ENCODE measurements at regions not wholly inside any gene's neighbourhood (a gene's known extent, or its start where the extent isn't known, plus 50 kb on each side); places are given as distances from the start of the nearest gene placed in this dataset.

- DNase-seq (ENCODE audit: low spot score): no peak
- in situ Hi-C loops (cut with MboI; ENCODE audit: low sequenced_read_pairs, unreplicated experiment): no loop called here
- TF ChIP-seq CTCF (IDR thresholded peaks at IDR 0.05; ENCODE audit: borderline replicate concordance, control extremely low read depth, extremely low read depth, insufficient read depth, missing control alignments): no peak
These were observed 283.9 kb upstream of the ISL1 start for GRCh38 chr5:51099173-51099853.

DNA sequence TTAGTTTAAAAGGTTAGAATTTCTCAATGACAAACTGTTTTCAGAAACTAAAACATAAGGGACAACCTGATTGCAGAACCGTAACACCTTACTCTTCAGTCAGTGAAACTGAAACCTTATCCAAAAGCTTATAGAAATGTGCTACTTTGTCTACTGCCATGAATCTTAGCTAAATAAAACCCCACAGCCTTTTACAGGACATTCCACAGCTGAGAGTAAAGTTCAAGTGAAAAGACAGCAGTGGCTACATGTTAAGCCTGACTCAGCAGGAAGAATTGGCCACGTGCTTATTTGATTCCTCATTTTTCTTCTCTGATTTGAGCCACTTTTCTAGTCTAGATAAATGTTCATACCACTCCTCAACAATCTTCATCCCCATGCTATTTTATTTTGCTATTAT is 278.7 kb upstream of the ISL1 start:
- DNase-seq (ENCODE audit: low spot score): no peak
- TF ChIP-seq CTCF (IDR thresholded peaks at IDR 0.05; ENCODE audit: borderline replicate concordance, control extremely low read depth, extremely low read depth, insufficient read depth, missing control alignments): no peak
- in situ Hi-C loops (cut with MboI; ENCODE audit: low sequenced_read_pairs, unreplicated experiment): no loop called here

- no peak for TF ChIP-seq CTCF (IDR thresholded peaks at IDR 0.05; ENCODE audit: borderline replicate concordance, control extremely low read depth, extremely low read depth, insufficient read depth, missing control alignments)
- in situ Hi-C loops (cut with MboI; ENCODE audit: low sequenced_read_pairs, unreplicated experiment): no loop called here
- DNase-seq (ENCODE audit: low spot score): no peak
These were observed 273.4 kb upstream of the ISL1 start for GRCh38 chr5:51109786-51110410.

DNA sequence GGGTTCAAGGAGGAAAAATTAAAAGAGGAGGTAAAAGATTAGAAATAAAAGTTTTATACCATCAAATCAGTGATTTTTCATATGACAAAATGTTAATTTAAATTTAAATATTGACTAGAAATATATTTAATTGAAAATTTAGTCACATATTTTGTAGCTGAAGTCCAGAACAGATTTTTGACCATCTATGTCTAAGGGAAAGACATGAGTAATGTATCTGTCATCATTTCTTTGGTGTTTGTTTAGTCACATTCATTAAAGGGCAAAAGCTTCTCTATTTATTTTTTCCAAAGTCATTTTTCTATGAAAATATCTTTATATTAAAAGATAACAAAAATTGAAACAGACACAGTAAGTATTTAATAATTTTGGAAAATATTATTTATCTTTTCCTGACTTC is 252.0 kb upstream of the ISL1 start:
- in situ Hi-C loops (cut with MboI; ENCODE audit: low sequenced_read_pairs, unreplicated experiment): no loop called here
- DNase-seq (ENCODE audit: low spot score): no peak
- no peak for TF ChIP-seq CTCF (IDR thresholded peaks at IDR 0.05; ENCODE audit: borderline replicate concordance, control extremely low read depth, extremely low read depth, insufficient read depth, missing control alignments)

DNA sequence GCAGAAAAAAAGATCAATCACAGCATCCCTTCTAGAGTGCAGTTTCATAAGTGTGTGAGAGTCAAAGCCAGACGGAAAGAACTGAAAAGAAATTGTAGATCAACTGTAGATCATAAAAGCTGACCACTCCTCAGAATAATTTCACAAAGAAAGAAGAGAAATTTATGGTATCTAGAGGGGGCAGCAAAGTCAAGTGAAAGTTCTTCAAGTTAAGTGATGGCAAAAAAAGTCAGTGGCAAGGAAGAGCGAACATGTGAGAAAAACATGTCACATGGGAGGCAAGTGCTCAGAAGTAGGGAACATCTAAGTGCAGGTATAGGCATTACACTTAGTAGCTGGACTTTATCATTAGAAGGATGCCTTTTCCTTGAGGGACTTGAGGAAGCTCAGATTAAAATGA is 245.1 kb upstream of the ISL1 start:
- in situ Hi-C loops (cut with MboI; ENCODE audit: low sequenced_read_pairs, unreplicated experiment): no loop called here
- TF ChIP-seq CTCF (IDR thresholded peaks at IDR 0.05; ENCODE audit: borderline replicate concordance, control extremely low read depth, extremely low read depth, insufficient read depth, missing control alignments): no peak
- DNase-seq (ENCODE audit: low spot score): no peak

DNA sequence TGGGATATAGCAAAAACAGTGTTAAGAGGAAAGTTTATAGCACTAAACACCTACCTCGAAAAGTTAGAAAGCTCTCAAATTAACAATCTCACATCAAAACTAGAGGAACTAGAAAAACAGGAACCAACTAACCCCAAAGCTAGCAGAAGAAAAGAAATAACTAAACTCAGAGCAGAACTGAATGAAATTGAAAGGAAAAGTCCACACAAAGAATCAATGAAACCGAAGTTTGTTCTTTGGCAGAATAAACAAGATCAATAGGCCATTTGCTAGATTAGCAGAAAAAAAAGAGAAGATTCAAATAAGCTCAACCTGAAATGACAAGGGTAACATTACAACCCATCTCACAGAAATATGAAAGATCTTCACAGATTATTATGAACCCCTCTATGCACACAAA is 234.8 kb upstream of the ISL1 start:
- TF ChIP-seq CTCF (IDR thresholded peaks at IDR 0.05; ENCODE audit: borderline replicate concordance, control extremely low read depth, extremely low read depth, insufficient read depth, missing control alignments): no peak
- in situ Hi-C loops (cut with MboI; ENCODE audit: low sequenced_read_pairs, unreplicated experiment): no loop called here
- no peak for DNase-seq (ENCODE audit: low spot score)
